ENCODE measurements at regions not wholly inside any gene's neighbourhood (a gene's known extent, or its start where the extent isn't known, plus 50 kb on each side); places are given as distances from the start of the nearest gene placed in this dataset.

DNA sequence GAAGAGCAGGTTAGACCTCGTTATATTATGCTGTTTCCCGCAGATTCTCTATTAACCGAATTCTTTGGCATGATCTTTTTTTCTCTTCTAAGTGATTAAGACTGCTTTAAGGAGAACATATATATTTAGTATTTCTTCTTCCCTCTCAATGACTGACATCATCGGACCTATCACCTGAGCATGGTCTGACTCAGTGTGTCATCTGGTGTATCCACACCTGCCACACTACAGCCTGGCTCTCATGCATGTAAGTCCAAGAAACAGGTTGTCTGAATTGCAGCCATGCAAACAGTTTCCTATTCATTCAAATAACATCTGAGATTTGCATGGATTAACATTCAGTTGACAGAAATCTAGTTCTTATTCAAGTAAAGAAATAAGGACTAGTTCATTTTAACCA, 55.1 kb upstream of the CWC22 start:
- no peak for DNase-seq (ENCODE audit: low read depth)

DNA sequence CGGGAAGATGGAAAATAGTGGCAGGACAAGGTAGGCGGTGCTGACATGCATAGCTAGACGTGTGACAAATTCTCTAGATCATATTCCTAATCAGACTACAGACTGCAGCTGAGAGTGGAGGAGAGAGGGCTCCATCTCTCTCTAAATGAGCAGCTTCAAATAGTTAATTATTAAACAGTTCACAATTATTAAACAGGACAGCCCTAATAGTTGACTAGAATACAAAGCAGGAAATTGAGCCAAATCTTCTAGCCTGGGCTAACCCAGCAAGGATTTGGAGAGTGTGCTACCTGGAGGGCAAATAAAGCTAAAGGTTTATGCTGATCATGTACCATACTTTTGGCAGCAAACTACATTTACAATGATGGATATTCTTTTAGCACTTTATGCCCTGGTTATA, 54.4 kb upstream of the CWC22 start:
- DNase-seq (ENCODE audit: low read depth), result no peak

DNA sequence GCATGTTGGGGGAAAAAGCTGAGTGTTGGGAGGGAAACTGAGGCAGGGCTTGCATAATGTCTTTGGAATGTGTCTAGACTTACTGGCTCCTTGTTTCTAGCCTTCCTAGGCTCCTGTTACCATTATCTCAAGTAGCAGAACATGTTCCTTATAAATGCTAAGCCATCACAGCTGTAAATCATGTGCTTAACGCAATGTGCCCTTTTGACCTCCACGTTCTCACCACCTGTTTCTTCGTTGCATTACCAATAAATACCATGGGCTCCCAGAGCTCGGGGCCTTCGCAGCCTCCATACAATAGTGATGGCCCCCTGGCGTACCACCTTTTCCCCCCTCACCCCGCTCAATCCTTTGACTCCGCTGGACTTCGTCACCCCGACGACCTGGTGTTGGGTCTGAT, 54.0 kb upstream of the CWC22 start:
- no peak for DNase-seq (ENCODE audit: low read depth)

DNA sequence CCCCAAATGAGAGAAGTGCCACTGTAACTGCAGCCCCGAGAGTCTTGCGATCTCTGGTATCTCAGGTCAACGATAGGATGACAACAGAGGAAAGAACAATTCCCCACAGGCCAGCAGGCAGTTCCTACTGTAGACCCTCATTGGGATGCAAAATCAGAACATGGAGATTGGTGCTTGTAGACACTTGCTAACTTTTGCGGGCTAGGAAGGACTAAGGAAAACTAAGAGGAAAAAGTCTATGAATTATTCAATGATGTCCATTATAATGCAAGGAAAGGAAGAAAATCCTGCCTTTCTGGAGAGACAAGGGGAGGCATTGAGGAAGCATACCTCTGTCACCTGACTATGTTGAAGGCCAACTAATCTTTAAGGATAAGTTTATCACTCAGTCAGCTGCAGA, 51.9 kb upstream of the CWC22 start:
- DNase-seq (ENCODE audit: low read depth), result no peak

DNA sequence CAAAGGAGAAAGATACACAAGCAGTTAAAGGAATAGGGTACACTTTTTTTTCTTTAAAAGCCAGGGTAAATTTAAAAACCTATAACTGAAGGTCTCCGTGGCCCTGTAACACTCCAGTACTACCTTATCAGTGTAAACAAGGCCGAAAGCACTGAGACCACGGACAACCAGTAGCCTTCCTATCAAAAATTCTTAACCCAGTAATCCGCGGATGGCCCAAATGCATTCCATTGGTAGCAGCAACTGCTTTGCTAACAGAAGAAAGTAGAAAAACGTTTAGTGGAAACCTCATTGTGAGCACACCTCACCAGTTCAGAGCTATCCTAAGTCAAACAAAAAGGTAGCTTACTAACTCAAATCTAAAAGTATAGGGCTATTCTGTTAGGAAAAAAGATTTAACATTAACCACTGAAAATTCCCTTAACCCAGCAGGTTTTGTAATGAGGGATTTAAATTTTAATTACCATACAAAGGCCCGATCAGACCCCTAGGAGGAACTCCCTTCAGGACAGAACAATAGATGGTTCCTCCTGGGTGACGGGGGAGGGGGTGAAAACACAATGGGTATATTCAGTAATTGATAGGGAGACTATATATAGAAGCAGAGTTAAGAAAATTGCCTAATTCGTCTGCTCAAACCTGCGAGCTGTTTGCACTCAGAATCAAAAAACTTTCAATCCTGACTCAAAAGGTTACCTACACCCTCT, 50.8 kb upstream of the CWC22 start:
- DNase-seq (ENCODE audit: low read depth), result no peak
